Type B pancreatic cell (in vitro differentiated cells): ENCODE measurements at regions not wholly inside any gene's neighbourhood (a gene's known extent, or its start where the extent isn't known, plus 50 kb on each side); places are given as distances from the start of the nearest gene placed in this dataset.

Experiments used
- DNase-seq: peaks from one replicate; pipeline ENCODE4 v3.0.0; 2021; ENCODE audit warnings: mixed read lengths; ENCODE audit not compliant: unreplicated experiment; ENCODE audit errors: extremely low spot score
- H3K27ac Mint-ChIP-seq: 2 replicates; pipeline ENCODE4 v1.8.0; 2021; ENCODE audit warnings: mild to moderate bottlenecking, mixed read lengths
- H3K27me3 Mint-ChIP-seq: 2 replicates; pipeline ENCODE4 v1.8.0; 2021; ENCODE audit warnings: mixed read lengths
- H3K36me3 Mint-ChIP-seq: 2 replicates; pipeline ENCODE4 v1.8.0; 2021; ENCODE audit warnings: mixed read lengths
- H3K4me1 Mint-ChIP-seq: one replicate; pipeline ENCODE4 v1.8.0; 2021; ENCODE audit warnings: mixed read lengths; ENCODE audit not compliant: unreplicated experiment
- H3K4me3 Mint-ChIP-seq: 2 replicates; pipeline ENCODE4 v1.8.0; 2021; ENCODE audit warnings: mild to moderate bottlenecking, mixed read lengths
- H3K9me3 Mint-ChIP-seq: 2 replicates; pipeline ENCODE4 v1.8.0; 2021; ENCODE audit warnings: mixed read lengths
- TF ChIP-seq, protein P1 (sequence below): fragments of 200-600 bp; sonication (generic); conservative IDR thresholded peaks from 2 replicates; pipeline ENCODE4 v1.5.0; 2021; ENCODE audit warnings: antibody characterized with exemption, mild to moderate bottlenecking

DNA sequence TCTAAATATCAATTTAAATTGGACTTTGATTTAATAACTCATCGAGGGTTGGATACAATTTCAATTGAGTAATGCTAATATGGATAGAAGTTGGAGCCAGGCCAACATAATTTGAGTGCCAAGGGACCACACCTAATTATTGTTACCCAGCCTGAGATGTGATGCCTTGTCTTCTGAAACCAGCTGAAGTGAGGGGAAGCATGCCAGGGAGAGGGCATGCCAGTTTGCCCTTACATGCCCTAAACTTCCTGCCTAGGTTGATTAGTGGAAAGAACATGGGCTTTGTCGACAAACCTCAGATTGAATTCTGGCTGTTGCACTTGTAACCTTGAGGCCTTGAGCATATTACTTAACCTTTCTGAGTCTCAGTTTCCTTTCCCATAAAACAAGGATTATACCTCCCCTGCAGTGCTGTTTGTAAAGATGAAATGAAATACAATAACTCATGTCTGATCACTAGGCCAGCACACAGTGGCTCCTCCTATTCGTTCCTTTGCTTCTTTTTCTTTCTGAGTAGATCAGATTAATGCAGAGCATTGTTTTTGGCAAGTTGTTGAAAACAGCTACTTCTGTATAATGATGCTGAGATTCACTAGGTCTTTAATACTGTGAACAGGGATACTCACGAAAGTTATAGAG is 412.8 kb downstream of the TLE4 start:
- no peak for DNase-seq
- H3K36me3 Mint-ChIP-seq: peaks cover 3% of the 10 kb centered on the region
- no peak overlapping the region for H3K27ac Mint-ChIP-seq
- peaks cover 38% of the 10 kb centered on the region for H3K27me3 Mint-ChIP-seq
- TF ChIP-seq, protein P1, sequence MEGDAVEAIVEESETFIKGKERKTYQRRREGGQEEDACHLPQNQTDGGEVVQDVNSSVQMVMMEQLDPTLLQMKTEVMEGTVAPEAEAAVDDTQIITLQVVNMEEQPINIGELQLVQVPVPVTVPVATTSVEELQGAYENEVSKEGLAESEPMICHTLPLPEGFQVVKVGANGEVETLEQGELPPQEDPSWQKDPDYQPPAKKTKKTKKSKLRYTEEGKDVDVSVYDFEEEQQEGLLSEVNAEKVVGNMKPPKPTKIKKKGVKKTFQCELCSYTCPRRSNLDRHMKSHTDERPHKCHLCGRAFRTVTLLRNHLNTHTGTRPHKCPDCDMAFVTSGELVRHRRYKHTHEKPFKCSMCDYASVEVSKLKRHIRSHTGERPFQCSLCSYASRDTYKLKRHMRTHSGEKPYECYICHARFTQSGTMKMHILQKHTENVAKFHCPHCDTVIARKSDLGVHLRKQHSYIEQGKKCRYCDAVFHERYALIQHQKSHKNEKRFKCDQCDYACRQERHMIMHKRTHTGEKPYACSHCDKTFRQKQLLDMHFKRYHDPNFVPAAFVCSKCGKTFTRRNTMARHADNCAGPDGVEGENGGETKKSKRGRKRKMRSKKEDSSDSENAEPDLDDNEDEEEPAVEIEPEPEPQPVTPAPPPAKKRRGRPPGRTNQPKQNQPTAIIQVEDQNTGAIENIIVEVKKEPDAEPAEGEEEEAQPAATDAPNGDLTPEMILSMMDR: no peak
- H3K4me3 Mint-ChIP-seq: no peak overlapping the region
- H3K4me1 Mint-ChIP-seq: peaks cover 20% of the 10 kb centered on the region
- no peaks in the 10 kb centered on the region for H3K9me3 Mint-ChIP-seq

DNA sequence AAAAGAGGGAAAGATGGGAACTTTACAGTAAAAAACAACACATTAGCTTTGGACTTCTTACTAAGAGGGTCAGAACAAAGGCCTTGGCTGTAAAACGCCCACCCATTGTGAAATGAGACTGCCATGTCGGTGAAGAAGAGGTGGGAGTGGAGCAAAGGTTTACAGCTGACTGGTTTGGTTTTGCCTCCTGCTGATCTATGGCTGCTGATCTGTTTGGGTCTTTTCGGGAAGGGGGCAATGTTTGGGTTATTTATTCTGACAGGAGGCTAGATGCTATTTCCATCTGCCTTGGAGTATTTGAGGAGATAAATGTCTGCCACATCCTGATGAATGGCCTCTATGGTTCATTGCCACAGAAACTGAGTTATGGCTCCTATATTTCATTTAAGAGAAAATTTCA is 408.7 kb downstream of the TLE4 start:
- H3K4me3 Mint-ChIP-seq: no peak overlapping the region
- peaks cover 3% of the 10 kb centered on the region for H3K36me3 Mint-ChIP-seq
- peaks cover 49% of the 10 kb centered on the region for H3K27me3 Mint-ChIP-seq
- TF ChIP-seq, protein P1: no peak
- no peaks in the 10 kb centered on the region for H3K9me3 Mint-ChIP-seq
- H3K27ac Mint-ChIP-seq: no peak overlapping the region
- H3K4me1 Mint-ChIP-seq: peaks cover 29% of the 10 kb centered on the region
- DNase-seq: no peak

DNA sequence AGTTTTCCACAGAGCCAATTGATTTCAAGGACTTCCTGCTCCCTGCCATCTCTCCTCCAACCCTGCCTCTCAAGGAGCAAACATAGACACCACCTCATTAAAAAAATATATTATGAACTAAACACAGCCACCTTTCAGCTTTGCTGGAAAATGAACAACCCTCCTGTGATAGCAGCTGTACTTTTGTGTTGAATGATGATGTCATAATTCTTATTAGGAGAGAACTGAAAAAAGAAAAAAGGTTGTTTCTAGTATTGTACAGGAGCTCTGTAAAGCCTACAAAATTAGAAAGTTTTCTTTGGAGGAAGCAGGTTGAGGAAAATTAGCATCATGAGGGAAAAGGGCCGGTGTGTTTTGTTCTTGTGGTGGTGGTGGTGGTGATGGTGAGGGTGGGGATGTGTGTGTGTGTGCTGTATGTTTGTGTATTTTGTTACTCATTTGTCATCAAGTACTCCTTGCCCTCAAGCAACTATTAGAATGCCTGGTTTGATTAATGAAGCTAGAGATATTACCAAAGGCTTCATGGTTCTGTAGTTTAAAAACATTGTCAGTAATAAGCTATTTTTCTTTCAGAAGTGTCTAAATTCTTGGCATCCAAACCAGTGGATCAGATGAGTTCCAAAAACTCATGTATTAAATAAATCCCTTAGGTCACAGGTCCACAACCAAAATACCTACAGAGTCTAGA is 405.9 kb downstream of the TLE4 start:
- Mint-ChIP-seq H3K4me1 (peaks cover 19% of the 10 kb centered on the region), H3K27ac (no peak overlapping the region)
- TF ChIP-seq, protein P1: no peak

DNA sequence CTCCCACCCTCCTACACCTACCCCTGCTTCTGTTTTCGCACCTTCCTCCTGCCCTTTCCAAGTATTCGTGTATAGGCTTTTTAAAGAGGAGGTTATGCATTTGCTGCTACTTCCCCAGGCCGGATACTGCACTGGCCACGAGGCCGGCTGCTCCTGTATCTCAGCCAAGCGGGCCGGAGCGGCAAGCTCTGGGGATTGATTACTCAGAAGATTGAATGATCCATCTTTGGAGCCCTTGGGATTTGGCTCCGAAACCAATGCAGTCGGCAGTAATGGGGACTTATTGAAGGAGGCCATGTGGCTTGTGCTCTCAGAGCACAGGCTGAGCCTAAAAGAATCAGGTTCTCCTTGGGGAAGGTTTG is 405.3 kb downstream of the TLE4 start:
- Mint-ChIP-seq H3K9me3 (no peaks in the 10 kb centered on the region), H3K27me3 (peaks cover 57% of the 10 kb centered on the region), H3K27ac (no peak overlapping the region), H3K4me3 (no peak overlapping the region), H3K36me3 (no peaks in the 10 kb centered on the region), H3K4me1 (peaks cover 19% of the 10 kb centered on the region)
- TF ChIP-seq, protein P1: no peak
- DNase-seq: no peak

More for the DNA sequence above, 405.9 kb downstream of the TLE4 start:
- peaks cover 58% of the 10 kb centered on the region for H3K27me3 Mint-ChIP-seq
- no peaks in the 10 kb centered on the region for H3K9me3 Mint-ChIP-seq
- H3K4me3 Mint-ChIP-seq: no peak overlapping the region
- peaks cover 3% of the 10 kb centered on the region for H3K36me3 Mint-ChIP-seq
- DNase-seq: no peak

DNA sequence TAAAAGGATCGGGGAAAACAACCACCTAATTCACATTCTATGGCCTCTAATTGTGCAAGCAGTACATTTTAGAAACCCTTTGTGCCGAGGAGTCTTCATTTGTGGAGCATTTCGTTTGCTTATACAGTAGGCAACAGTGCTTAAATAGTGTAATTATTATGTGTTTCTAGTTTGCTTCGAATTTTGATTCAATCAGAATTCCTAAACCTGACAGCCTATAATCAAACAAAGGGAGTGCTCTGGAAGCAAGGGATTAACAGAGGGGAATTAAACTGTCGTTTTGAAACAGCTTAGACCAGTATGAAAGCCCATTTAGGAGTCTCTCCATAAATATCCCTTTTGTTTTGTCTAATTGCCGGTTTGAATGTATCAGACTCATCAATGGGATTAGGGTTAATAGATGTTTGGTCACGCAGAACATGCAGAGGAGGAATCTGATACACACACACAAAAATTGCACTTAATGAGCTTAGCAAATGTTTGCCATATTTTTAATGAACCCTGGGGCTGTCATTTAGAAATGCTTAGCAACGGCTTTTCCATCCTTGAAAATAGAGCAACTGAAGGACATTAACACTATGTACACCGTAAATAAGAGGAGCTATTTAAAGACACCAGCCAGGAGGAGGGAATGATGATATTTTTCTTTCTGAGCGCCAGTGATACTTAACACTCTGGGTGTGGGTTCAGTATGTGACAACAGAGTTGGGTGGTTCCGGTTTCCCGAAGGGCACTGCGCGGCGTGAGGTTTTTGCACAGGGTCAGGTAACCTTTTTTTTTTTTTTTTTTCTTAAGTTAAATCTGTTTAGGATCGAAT is 404.7 kb downstream of the TLE4 start:
- TF ChIP-seq, protein P1: no peak
- DNase-seq: no peak
- peak overlapping the region; percentile 20 for H3K4me3 Mint-ChIP-seq
- H3K4me1 Mint-ChIP-seq: peaks cover 19% of the 10 kb centered on the region
- no peaks in the 10 kb centered on the region for H3K9me3 Mint-ChIP-seq
- no peaks in the 10 kb centered on the region for H3K36me3 Mint-ChIP-seq
- no peak overlapping the region for H3K27ac Mint-ChIP-seq
- peaks cover 57% of the 10 kb centered on the region for H3K27me3 Mint-ChIP-seq
